GM12878 (cell line): ENCODE measurements at regions not wholly inside any gene's neighbourhood (a gene's known extent, or its start where the extent isn't known, plus 50 kb on each side); places are given as distances from the start of the nearest gene placed in this dataset.

Experiments
- ATAC-seq: fragments of 200-7000 bp; cut with Tn5 transposase; 3 replicates; pipeline ENCODE4 v1.9.1; 2020; ENCODE audit warnings: mild to moderate bottlenecking, moderate library complexity
- BruUV-seq: library from RNA; stranded (reverse); fragments of 400-500 nt; replicated peaks from 2 replicates; lab custom pipeline; 2021; lab: Mats Ljungman, UMichigan
- CTCF ChIA-PET: fragments of 300-600 bp; sonication (Branson Sonifier 250); formaldehyde crosslinking; extraction: SDS; loops from one replicate; lab custom pipeline; 2021; ENCODE audit warnings: inconsistent platforms; lab: Yijun Ruan, JAX
- POLR2A ChIA-PET: fragments of 350-600 bp; formaldehyde crosslinking; extraction: SDS; loops from one replicate; lab custom pipeline; 2021; ENCODE audit warnings: inconsistent platforms; lab: Charles Lee
- RAD21 ChIA-PET: fragments of 300-600 bp; sonication (Branson Sonifier 250); formaldehyde crosslinking; loops from one replicate; lab custom pipeline; 2023; ENCODE audit warnings: antibody characterized with exemption; ENCODE audit not compliant: unreplicated experiment; lab: Charles Lee
- SMC1A ChIA-PET: fragments of 300-600 bp; sonication (Branson Sonifier 250); formaldehyde crosslinking; loops from one replicate; lab custom pipeline; 2023; ENCODE audit not compliant: unreplicated experiment, uncharacterized antibody; lab: Charles Lee
- DNase-seq: peaks from one replicate; pipeline ENCODE4 v3.0.0-alpha.2; 2011; ENCODE audit warnings: low read depth, low spot score
- FAIRE-seq: peaks from 3 replicates; lab custom pipeline; 2011; peaks lifted over from hg19 to GRCh38; lab: Jason Lieb, UNC
- H2AFZ ChIP-seq: 2 replicates; pipeline ENCODE4 v1.6.0; 2011; ENCODE audit warnings: low read depth, low read length, control low read depth; ENCODE audit not compliant: control insufficient read depth
- H3K27ac ChIP-seq: 2 replicates; pipeline ENCODE4 v1.5.1; 2011; ENCODE audit warnings: control low read depth; ENCODE audit not compliant: control insufficient read depth, insufficient read depth
- H3K27me3 ChIP-seq, 2 experiments: replicated peaks in 1 of 2; 2 replicates each; pipeline versions ENCODE4 v1.6.0 to v1.6.1; 2011; ENCODE audit warnings: low read length in 1 of 2; ENCODE audit not compliant: control insufficient read depth in 2 of 2, insufficient read depth in 2 of 2
- H3K36me3 ChIP-seq, 2 experiments: 2 replicates each; pipeline ENCODE4 v1.5.1; 2011; ENCODE audit warnings: low read length in 1 of 2; ENCODE audit not compliant: control insufficient read depth in 2 of 2, insufficient read depth in 2 of 2
- H3K4me1 ChIP-seq: 2 replicates; pipeline ENCODE4 v1.6.1; 2011; ENCODE audit warnings: mild to moderate bottlenecking, low read length, moderate library complexity, mixed read lengths; ENCODE audit not compliant: control insufficient read depth, insufficient read depth
- H3K4me2 ChIP-seq: 2 replicates; pipeline ENCODE4 v1.6.0; 2011; ENCODE audit warnings: control low read depth; ENCODE audit not compliant: control insufficient read depth, insufficient read depth
- H3K4me3 ChIP-seq: fragments of 200-600 bp; sonication (generic); 2 replicates; pipeline ENCODE4 v1.5.1; 2016
- H3K79me2 ChIP-seq: 2 replicates; pipeline ENCODE4 v1.6.0; 2011; ENCODE audit warnings: low read length; ENCODE audit not compliant: control insufficient read depth, insufficient read depth
- H3K9ac ChIP-seq: 2 replicates; pipeline ENCODE4 v1.8.0; 2011; ENCODE audit warnings: low read length, control low read depth, mixed read lengths; ENCODE audit not compliant: control insufficient read depth, insufficient read depth
- H3K9me3 ChIP-seq: replicated peaks from 3 replicates; pipeline ENCODE4 v1.5.1; 2011; ENCODE audit warnings: mild to moderate bottlenecking, low read length; ENCODE audit not compliant: control insufficient read depth, insufficient read depth
- H4K20me1 ChIP-seq: 2 replicates; pipeline ENCODE4 v1.6.0; 2011; ENCODE audit not compliant: control insufficient read depth, insufficient read depth
- CBX3 ChIP-seq: fragments of 200-600 bp; sonication (generic); IDR thresholded peaks from 2 replicates; pipeline ENCODE4 v1.6.1; 2016; ENCODE audit warnings: low read depth, borderline replicate concordance
- FOXM1 ChIP-seq: IDR thresholded peaks from 2 replicates; pipeline ENCODE4 v1.6.1; 2012; ENCODE audit warnings: low read depth, mild to moderate bottlenecking, inconsistent platforms, low read length, moderate library complexity
- RAD51 ChIP-seq: fragments of 450-650 bp; IDR thresholded peaks from 2 replicates; pipeline ENCODE4 v1.6.1; 2016; ENCODE audit warnings: moderate library complexity, mild to moderate bottlenecking, inconsistent platforms
- RUNX3 ChIP-seq: IDR thresholded peaks from 2 replicates; pipeline ENCODE4 v1.6.1; 2012; ENCODE audit warnings: low read length, inconsistent platforms
- TBL1XR1 ChIP-seq: IDR thresholded peaks from 2 replicates; pipeline ENCODE4 v1.6.1; 2012; ENCODE audit warnings: low read depth, low read length, improper control_type of control experiment
- USF2 ChIP-seq: IDR thresholded peaks from 2 replicates; pipeline ENCODE4 v1.6.1; 2011; ENCODE audit warnings: low read depth, low read length, improper control_type of control experiment, borderline replicate concordance
- ZNF217 ChIP-seq: fragments of 450-650 bp; IDR thresholded peaks from 2 replicates; pipeline ENCODE4 v1.6.1; 2017; ENCODE audit warnings: antibody characterized with exemption, mild to moderate bottlenecking
- WGBS: methylation state at CpG from one replicate; pipeline ENCODE4 v1.1.6; 2016; ENCODE audit warnings: low lambda C conversion rate; ENCODE audit not compliant: insufficient replicate concordance, insufficient coverage; ENCODE audit errors: missing lambda C conversion rate; 5-methylcytosine and 5-hydroxymethylcytosine counted together
- in situ Hi-C: fragments of 300-500 bp; cut with MboI; formaldehyde crosslinking; loops from 9 replicates; pipeline ENCODE4 v1.14.3; 2018; ENCODE audit warnings: mixed read lengths
- intact Hi-C: fragments of 100-400 bp; cut with micrococcal nuclease; formaldehyde crosslinking; loops from one replicate; pipeline ENCODE4 v1.14.2; 2022; ENCODE audit not compliant: unreplicated experiment
- TF ChIP-seq, protein P1 (sequence below): fragments of 450-650 bp; IDR thresholded peaks from 2 replicates; pipeline ENCODE4 v1.6.1; 2017; ENCODE audit warnings: borderline replicate concordance
- TF ChIP-seq, protein P2 (sequence below): fragments of 450-650 bp; IDR thresholded peaks from 2 replicates; pipeline ENCODE4 v1.6.1; 2016; ENCODE audit warnings: mild to moderate bottlenecking
- TF ChIP-seq, protein P3 (sequence below): IDR thresholded peaks from 2 replicates; pipeline ENCODE4 v1.6.1; 2012; ENCODE audit warnings: low read depth, low read length, improper control_type of control experiment

DNA sequence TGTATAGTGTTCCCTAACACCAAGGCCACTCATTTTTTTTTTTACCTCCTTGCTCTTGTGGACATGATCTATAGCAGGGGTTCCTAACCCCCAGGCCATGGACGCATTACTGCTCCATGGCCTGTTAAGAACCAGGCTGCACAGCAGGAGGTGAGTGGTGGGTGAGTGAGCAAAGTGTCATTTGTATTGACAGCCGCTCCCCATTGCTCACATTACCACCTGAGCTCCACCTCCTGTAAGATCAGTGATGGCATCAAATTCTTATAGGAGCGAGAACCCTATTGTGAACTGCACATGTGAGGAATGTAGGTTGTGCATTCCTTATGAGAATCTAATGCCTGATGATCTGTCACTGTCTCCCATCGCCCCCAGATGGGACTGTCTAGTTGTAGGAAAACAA, 342.0 kb downstream of the SOX9 start:
- intact Hi-C loops, result no loop called here
- Histone ChIP-seq H3K27ac (no peak overlapping the region), H3K4me1 (peaks cover 37% of the 10 kb centered on the region), H4K20me1 (no peaks in the 10 kb centered on the region), H3K79me2 (no peaks in the 10 kb centered on the region), H3K4me2 (no peak overlapping the region), H3K4me3 (no peak overlapping the region), H3K9ac (no peak overlapping the region), H3K9me3 (no peaks in the 10 kb centered on the region), H2AFZ (no peak overlapping the region), H3K27me3 (no peaks in the 10 kb centered on the region), H3K36me3 (no peaks in the 10 kb centered on the region; a peak in 1 of 4 replicates)
- DNase-seq (no peak), ATAC-seq (no peak), FAIRE-seq (no peak)
- TF ChIP-seq ZNF217 (no peak), FOXM1 (no peak), USF2 (no peak), TBL1XR1 (no peak), RAD51 (no peak), CBX3 (no peak), RUNX3 (no peak)
- TF ChIP-seq, protein P1, sequence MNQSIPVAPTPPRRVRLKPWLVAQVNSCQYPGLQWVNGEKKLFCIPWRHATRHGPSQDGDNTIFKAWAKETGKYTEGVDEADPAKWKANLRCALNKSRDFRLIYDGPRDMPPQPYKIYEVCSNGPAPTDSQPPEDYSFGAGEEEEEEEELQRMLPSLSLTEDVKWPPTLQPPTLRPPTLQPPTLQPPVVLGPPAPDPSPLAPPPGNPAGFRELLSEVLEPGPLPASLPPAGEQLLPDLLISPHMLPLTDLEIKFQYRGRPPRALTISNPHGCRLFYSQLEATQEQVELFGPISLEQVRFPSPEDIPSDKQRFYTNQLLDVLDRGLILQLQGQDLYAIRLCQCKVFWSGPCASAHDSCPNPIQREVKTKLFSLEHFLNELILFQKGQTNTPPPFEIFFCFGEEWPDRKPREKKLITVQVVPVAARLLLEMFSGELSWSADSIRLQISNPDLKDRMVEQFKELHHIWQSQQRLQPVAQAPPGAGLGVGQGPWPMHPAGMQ, result no peak
- TF ChIP-seq, protein P2, sequence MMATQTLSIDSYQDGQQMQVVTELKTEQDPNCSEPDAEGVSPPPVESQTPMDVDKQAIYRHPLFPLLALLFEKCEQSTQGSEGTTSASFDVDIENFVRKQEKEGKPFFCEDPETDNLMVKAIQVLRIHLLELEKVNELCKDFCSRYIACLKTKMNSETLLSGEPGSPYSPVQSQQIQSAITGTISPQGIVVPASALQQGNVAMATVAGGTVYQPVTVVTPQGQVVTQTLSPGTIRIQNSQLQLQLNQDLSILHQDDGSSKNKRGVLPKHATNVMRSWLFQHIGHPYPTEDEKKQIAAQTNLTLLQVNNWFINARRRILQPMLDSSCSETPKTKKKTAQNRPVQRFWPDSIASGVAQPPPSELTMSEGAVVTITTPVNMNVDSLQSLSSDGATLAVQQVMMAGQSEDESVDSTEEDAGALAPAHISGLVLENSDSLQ, result no peak
- TF ChIP-seq, protein P3, sequence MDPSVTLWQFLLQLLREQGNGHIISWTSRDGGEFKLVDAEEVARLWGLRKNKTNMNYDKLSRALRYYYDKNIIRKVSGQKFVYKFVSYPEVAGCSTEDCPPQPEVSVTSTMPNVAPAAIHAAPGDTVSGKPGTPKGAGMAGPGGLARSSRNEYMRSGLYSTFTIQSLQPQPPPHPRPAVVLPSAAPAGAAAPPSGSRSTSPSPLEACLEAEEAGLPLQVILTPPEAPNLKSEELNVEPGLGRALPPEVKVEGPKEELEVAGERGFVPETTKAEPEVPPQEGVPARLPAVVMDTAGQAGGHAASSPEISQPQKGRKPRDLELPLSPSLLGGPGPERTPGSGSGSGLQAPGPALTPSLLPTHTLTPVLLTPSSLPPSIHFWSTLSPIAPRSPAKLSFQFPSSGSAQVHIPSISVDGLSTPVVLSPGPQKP, result no peak
- WGBS, result 74% methylated on average over 4 of the region's 4 CpGs
- RAD21 ChIA-PET, result interaction anchor here (0.7 to 13.5 kb wide), 12 partner anchors 10 to 458 kb away, joined by 3 to 353 read pairs (median 20); partner anchors contain the start of gene SOX9
- SMC1A ChIA-PET, result interaction anchor here (1.1 to 11.1 kb wide), 12 partner anchors 10 to 145 kb away, joined by 4 to 335 read pairs (median 21); no protein-coding TSS in a partner anchor
- CTCF ChIA-PET, result interaction anchor here (0.9 to 6.6 kb wide), 8 partner anchors 11 to 342 kb away, joined by 3 to 111 read pairs (median 4); partner anchors contain the start of gene SOX9
- no TSS peak for BruUV-seq
- POLR2A ChIA-PET, result interaction anchor here (0.9 to 7.0 kb wide), 10 partner anchors 25 to 458 kb away, joined by 3 to 170 read pairs (median 4); no protein-coding TSS in a partner anchor
- in situ Hi-C loops, result loop anchor here (5.0 kb wide), 1 partner anchor 36 kb away; no protein-coding TSS in a partner anchor
